Posterior vena cava (tissue), 2 donors: ENCODE measurements at regions not wholly inside any gene's neighbourhood (a gene's known extent, or its start where the extent isn't known, plus 50 kb on each side); places are given as distances from the start of the nearest gene placed in this dataset.

ENCODE experiments used
- DNase-seq: peaks from one replicate; pipeline ENCODE4 v3.0.0-alpha.2; 2020; ENCODE audit warnings: low spot score
- intact Hi-C, 2 donors: fragments of 100-400 bp; cut with DNase I; formaldehyde crosslinking; loops; one replicate each; pipeline versions ENCODE4 v1.14.1 to v1.14.2; 2022 to 2023
- donor health status: DM: yes; HTN: yes; CAD: no.
- donor health status: DM: yes; HTN: yes; CAD: no.

- DNase-seq = no peak
- intact Hi-C loops = no loop called here
These were observed 60.3 kb upstream of the DAB2 start for GRCh38 chr5:39485079-39485478.

GRCh38 chr5:39484673-39485072, 59.9 kb upstream of the DAB2 start:
- intact Hi-C loops = no loop called here
- DNase-seq = no peak

- intact Hi-C loops = no loop called here
- no peak for DNase-seq
These were observed 57.3 kb upstream of the DAB2 start for GRCh38 chr5:39482098-39482497.

- no peak for DNase-seq
- intact Hi-C loops = no loop called here
These were observed 54.8 kb upstream of the DAB2 start for GRCh38 chr5:39479537-39479936.

- DNase-seq = no peak
- intact Hi-C loops = no loop called here
These were observed 54.1 kb upstream of the DAB2 start for GRCh38 chr5:39478863-39479262.

- DNase-seq = no peak
- intact Hi-C loops = no loop called here
These were observed 52.1 kb upstream of the DAB2 start for GRCh38 chr5:39476843-39477220.

- intact Hi-C loops = no loop called here
- no peak for DNase-seq
These were observed 51.4 kb upstream of the DAB2 start for GRCh38 chr5:39475881-39476842.

GRCh38 chr5:39475159-39475571, 50.4 kb upstream of the DAB2 start:
- intact Hi-C loops = no loop called here

More at GRCh38 chr5:39475159-39475571, 50.4 kb upstream of the DAB2 start:
- DNase-seq = no peak
